SK-N-SH treated with all-trans-retinoic acid at 6 μM for 48 hours (cell line): ENCODE measurements at regions not wholly inside any gene's neighbourhood (a gene's known extent, or its start where the extent isn't known, plus 50 kb on each side); places are given as distances from the start of the nearest gene placed in this dataset.
A peak's percentile ranks its signal among the peaks of the same experiment; 100 is the strongest.

ENCODE experiments used
- ATAC-seq: fragments of 200-7000 bp; cut with Tn5 transposase; 3 replicates; pipeline ENCODE4 v1.9.1; 2020; ENCODE audit warnings: mild to moderate bottlenecking, moderate library complexity
- ARNTL ChIP-seq: fragments of 450-650 bp; formaldehyde crosslinking; IDR thresholded peaks from 2 replicates; pipeline ENCODE4 v1.5.0; 2020; ENCODE audit warnings: low read depth, mild to moderate bottlenecking, moderate library complexity, borderline replicate concordance
- BACH2 ChIP-seq: fragments of 250-450 bp; sonication (Bioruptor Pico); IDR thresholded peaks from 2 replicates; pipeline ENCODE4 v1.9.0; 2021; ENCODE audit warnings: mild to moderate bottlenecking, borderline replicate concordance
- CSDC2 ChIP-seq: fragments of 250-450 bp; sonication (Bioruptor Pico); IDR thresholded peaks from 2 replicates; pipeline ENCODE4 v1.5.0; 2020; ENCODE audit warnings: mild to moderate bottlenecking, moderate library complexity
- GLIS3 ChIP-seq: fragments of 250-450 bp; sonication (Bioruptor Pico); IDR thresholded peaks from 2 replicates; pipeline ENCODE4 v1.5.0; 2020; ENCODE audit warnings: mild to moderate bottlenecking, moderate library complexity
- ISL1 ChIP-seq: fragments of 250-450 bp; sonication (Bioruptor Pico); IDR thresholded peaks from 2 replicates; pipeline ENCODE4 v2.1.2; 2022; ENCODE audit warnings: mild to moderate bottlenecking, moderate library complexity
- OSR1 ChIP-seq: fragments of 250-450 bp; sonication (Bioruptor Pico); IDR thresholded peaks from 2 replicates; pipeline ENCODE4 v1.8.0; 2022; ENCODE audit warnings: moderate library complexity, mild to moderate bottlenecking, inconsistent platforms
- PPARA ChIP-seq: fragments of 250-450 bp; sonication (Bioruptor Pico); IDR thresholded peaks from 2 replicates; pipeline ENCODE4 v1.5.0; 2020; ENCODE audit warnings: mild to moderate bottlenecking, borderline replicate concordance
- SNAI2 ChIP-seq: fragments of 250-450 bp; sonication (Bioruptor Pico); IDR thresholded peaks from 2 replicates; pipeline ENCODE4 v1.5.0; 2020; ENCODE audit warnings: mild to moderate bottlenecking, moderate library complexity
- TCF4 ChIP-seq: fragments of 250-450 bp; sonication (Bioruptor Pico); IDR thresholded peaks from 2 replicates; pipeline ENCODE4 v1.8.0; 2021; ENCODE audit warnings: mild to moderate bottlenecking, moderate library complexity, borderline replicate concordance
- TOX ChIP-seq: fragments of 250-450 bp; sonication (Bioruptor Pico); IDR thresholded peaks from 2 replicates; pipeline ENCODE4 v1.8.0; 2021; ENCODE audit warnings: mild to moderate bottlenecking, moderate library complexity, borderline replicate concordance
- ZC3H10 ChIP-seq: fragments of 250-450 bp; sonication (Bioruptor Pico); IDR thresholded peaks from 2 replicates; pipeline ENCODE4 v1.5.1; 2021; ENCODE audit warnings: mild to moderate bottlenecking, moderate library complexity
- ZNF565 ChIP-seq: fragments of 450-650 bp; formaldehyde crosslinking; conservative IDR thresholded peaks from 2 replicates; pipeline ENCODE4 v1.5.0; 2020; ENCODE audit warnings: low read depth, mild to moderate bottlenecking, moderate library complexity
- ZNF70 ChIP-seq: fragments of 450-650 bp; formaldehyde crosslinking; IDR thresholded peaks from 2 replicates; pipeline ENCODE4 v1.5.0; 2020; ENCODE audit warnings: mild to moderate bottlenecking, moderate library complexity
- ZNF8 ChIP-seq: fragments of 450-650 bp; formaldehyde crosslinking; IDR thresholded peaks from 2 replicates; pipeline ENCODE4 v1.5.0; 2020; ENCODE audit warnings: mild to moderate bottlenecking, moderate library complexity
- TF ChIP-seq, protein P1 (sequence below): fragments of 250-450 bp; sonication (Bioruptor Pico); IDR thresholded peaks from 2 replicates; pipeline ENCODE4 v1.5.1; 2020; ENCODE audit warnings: low read depth, mild to moderate bottlenecking, moderate library complexity
- TF ChIP-seq, protein P2 (sequence below): fragments of 250-450 bp; sonication (Bioruptor Pico); IDR thresholded peaks from 2 replicates; pipeline ENCODE4 v1.8.0; 2020; ENCODE audit warnings: mild to moderate bottlenecking, moderate library complexity, borderline replicate concordance
- TF ChIP-seq, protein P3 (sequence below): fragments of 250-450 bp; sonication (Bioruptor Pico); IDR thresholded peaks from 2 replicates; pipeline ENCODE4 v1.8.0; 2021; ENCODE audit warnings: low read depth, mild to moderate bottlenecking, moderate library complexity, borderline replicate concordance
- TF ChIP-seq, protein P4 (sequence below): fragments of 250-450 bp; sonication (Bioruptor Pico); IDR thresholded peaks from 2 replicates; pipeline ENCODE4 v1.5.0; 2020; ENCODE audit warnings: mild to moderate bottlenecking, moderate library complexity

DNA sequence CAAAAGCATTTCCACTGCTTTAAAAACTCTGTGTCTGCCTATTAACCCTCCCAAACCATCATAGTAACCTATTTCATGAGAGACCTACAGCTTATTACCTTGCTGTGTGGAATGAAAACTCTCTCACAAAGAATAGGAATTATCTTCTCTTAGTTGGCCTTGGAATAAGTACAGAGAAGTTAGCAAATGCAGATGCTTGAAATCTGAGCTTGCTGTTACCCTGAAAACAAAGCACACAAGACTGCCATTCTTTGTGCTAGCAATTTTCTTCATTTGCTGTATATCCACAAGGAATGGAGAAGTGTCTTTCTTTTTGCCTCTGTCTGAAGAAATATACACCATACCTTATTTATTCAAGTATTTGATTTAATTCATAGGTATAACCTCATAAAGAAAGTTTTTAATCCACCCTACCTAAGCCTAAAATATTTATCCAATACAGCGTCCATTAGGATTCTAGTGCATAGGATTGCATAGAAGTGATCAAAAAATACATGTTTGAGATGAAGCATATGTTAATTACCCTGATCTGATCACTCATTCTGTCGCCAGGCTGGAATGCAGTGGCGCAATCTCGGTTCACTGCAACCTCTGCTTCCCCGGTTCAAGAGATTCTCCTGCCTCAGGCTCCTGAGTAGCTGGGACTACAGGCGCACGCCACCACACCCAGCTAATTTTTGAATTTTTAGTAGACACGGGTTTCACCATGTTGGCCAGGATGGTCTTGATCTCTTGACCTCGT, 451.1 kb downstream of the LTN1 start:
- TF ChIP-seq GLIS3 (CRISPR knock-in tag) (no peak), OSR1 (no peak), BACH2 (CRISPR knock-in tag) (no peak), ARNTL (no peak), CSDC2 (CRISPR knock-in tag) (no peak), PPARA (CRISPR knock-in tag) (no peak), ZNF70 (CRISPR knock-in tag) (no peak), SNAI2 (no peak), ZC3H10 (no peak), ZNF8 (CRISPR knock-in tag) (no peak), TCF4 (CRISPR knock-in tag) (no peak), ISL1 (CRISPR knock-in tag) (no peak)
- TF ChIP-seq, protein P1, sequence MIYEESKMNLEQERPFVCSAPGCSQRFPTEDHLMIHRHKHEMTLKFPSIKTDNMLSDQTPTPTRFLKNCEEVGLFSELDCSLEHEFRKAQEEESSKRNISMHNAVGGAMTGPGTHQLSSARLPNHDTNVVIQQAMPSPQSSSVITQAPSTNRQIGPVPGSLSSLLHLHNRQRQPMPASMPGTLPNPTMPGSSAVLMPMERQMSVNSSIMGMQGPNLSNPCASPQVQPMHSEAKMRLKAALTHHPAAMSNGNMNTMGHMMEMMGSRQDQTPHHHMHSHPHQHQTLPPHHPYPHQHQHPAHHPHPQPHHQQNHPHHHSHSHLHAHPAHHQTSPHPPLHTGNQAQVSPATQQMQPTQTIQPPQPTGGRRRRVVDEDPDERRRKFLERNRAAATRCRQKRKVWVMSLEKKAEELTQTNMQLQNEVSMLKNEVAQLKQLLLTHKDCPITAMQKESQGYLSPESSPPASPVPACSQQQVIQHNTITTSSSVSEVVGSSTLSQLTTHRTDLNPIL (CRISPR knock-in tag) = no peak
- TF ChIP-seq, protein P2, sequence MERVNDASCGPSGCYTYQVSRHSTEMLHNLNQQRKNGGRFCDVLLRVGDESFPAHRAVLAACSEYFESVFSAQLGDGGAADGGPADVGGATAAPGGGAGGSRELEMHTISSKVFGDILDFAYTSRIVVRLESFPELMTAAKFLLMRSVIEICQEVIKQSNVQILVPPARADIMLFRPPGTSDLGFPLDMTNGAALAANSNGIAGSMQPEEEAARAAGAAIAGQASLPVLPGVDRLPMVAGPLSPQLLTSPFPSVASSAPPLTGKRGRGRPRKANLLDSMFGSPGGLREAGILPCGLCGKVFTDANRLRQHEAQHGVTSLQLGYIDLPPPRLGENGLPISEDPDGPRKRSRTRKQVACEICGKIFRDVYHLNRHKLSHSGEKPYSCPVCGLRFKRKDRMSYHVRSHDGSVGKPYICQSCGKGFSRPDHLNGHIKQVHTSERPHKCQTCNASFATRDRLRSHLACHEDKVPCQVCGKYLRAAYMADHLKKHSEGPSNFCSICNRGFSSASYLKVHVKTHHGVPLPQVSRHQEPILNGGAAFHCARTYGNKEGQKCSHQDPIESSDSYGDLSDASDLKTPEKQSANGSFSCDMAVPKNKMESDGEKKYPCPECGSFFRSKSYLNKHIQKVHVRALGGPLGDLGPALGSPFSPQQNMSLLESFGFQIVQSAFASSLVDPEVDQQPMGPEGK (CRISPR knock-in tag) = no peak
- TF ChIP-seq, protein P3, sequence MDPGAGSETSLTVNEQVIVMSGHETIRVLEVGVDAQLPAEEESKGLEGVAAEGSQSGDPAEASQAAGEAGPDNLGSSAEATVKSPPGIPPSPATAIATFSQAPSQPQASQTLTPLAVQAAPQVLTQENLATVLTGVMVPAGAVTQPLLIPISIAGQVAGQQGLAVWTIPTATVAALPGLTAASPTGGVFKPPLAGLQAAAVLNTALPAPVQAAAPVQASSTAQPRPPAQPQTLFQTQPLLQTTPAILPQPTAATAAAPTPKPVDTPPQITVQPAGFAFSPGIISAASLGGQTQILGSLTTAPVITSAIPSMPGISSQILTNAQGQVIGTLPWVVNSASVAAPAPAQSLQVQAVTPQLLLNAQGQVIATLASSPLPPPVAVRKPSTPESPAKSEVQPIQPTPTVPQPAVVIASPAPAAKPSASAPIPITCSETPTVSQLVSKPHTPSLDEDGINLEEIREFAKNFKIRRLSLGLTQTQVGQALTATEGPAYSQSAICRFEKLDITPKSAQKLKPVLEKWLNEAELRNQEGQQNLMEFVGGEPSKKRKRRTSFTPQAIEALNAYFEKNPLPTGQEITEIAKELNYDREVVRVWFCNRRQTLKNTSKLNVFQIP (CRISPR knock-in tag) = no peak
- TF ChIP-seq, protein P4, sequence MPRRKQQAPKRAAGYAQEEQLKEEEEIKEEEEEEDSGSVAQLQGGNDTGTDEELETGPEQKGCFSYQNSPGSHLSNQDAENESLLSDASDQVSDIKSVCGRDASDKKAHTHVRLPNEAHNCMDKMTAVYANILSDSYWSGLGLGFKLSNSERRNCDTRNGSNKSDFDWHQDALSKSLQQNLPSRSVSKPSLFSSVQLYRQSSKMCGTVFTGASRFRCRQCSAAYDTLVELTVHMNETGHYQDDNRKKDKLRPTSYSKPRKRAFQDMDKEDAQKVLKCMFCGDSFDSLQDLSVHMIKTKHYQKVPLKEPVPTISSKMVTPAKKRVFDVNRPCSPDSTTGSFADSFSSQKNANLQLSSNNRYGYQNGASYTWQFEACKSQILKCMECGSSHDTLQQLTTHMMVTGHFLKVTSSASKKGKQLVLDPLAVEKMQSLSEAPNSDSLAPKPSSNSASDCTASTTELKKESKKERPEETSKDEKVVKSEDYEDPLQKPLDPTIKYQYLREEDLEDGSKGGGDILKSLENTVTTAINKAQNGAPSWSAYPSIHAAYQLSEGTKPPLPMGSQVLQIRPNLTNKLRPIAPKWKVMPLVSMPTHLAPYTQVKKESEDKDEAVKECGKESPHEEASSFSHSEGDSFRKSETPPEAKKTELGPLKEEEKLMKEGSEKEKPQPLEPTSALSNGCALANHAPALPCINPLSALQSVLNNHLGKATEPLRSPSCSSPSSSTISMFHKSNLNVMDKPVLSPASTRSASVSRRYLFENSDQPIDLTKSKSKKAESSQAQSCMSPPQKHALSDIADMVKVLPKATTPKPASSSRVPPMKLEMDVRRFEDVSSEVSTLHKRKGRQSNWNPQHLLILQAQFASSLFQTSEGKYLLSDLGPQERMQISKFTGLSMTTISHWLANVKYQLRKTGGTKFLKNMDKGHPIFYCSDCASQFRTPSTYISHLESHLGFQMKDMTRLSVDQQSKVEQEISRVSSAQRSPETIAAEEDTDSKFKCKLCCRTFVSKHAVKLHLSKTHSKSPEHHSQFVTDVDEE (CRISPR knock-in tag) = no peak
- peak; percentile 32; the same call in 2 of the 3 replicates for ATAC-seq

DNA sequence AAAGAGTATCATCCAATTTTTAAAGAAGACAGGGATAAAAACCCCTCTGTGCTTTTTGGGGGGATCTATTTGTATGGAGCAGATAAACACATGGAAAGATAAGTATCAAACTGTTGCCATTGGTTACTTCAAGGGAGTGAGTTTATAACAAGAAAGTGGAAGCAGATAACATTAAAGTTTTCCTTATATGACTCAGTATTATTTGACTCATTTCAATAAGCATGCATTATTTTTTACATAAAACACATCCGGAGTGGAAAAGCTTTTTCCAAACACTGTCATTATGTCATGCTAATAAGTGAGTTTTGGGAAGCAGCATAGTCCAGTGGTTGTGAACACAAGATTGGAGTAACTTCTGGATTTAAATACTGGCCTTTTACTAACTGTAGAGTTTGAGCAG, 452.2 kb downstream of the LTN1 start:
- TF ChIP-seq ZC3H10 (no peak), OSR1 (no peak), SNAI2 (no peak), ZNF565 (CRISPR knock-in tag) (no peak), ISL1 (CRISPR knock-in tag) (no peak), ZNF70 (CRISPR knock-in tag) (no peak), TOX (no peak), ARNTL (no peak), GLIS3 (CRISPR knock-in tag) (no peak), TCF4 (CRISPR knock-in tag) (no peak), BACH2 (CRISPR knock-in tag) (no peak)
- TF ChIP-seq, protein P3 (CRISPR knock-in tag) = no peak
- TF ChIP-seq, protein P1 (CRISPR knock-in tag) = no peak
- peak; percentile 66 for ATAC-seq
